VCaP (cell line): ENCODE measurements at regions not wholly inside any gene's neighbourhood (a gene's known extent, or its start where the extent isn't known, plus 50 kb on each side); places are given as distances from the start of the nearest gene placed in this dataset.
"Not testable (repeated sequence)": the region's sequence is repeated elsewhere in the genome, so short reads cannot be mapped to it uniquely, and the experiment has no call there.

Experiments used
- H3K27ac ChIP-seq: fragments of 450-650 bp; 2 replicates; pipeline ENCODE4 v1.5.1; 2017
- CTCF ChIP-seq: fragments of 450-650 bp; conservative IDR thresholded peaks from 2 replicates; pipeline ENCODE4 v1.5.1; 2017; ENCODE audit warnings: mild to moderate bottlenecking, moderate library complexity

GRCh38 chr11:41714101-41714500 is 254.6 kb upstream of the LRRC4C start:
- H3K27ac ChIP-seq, result no peak overlapping the region
- TF ChIP-seq CTCF, result no peak

GRCh38 chr11:41716862-41717261 is 257.4 kb upstream of the LRRC4C start:
- H3K27ac ChIP-seq, result no peak overlapping the region
- no peak for TF ChIP-seq CTCF

- no peak for TF ChIP-seq CTCF
- no peak overlapping the region for H3K27ac ChIP-seq
Observed at GRCh38 chr11:41720761-41721160, 261.3 kb upstream of the LRRC4C start.

- H3K27ac ChIP-seq, result not testable (repeated sequence)
Observed at GRCh38 chr11:41728161-41728560, 268.7 kb upstream of the LRRC4C start.

- no peak for TF ChIP-seq CTCF
- H3K27ac ChIP-seq, result no peak overlapping the region
Observed at GRCh38 chr11:41775296-41775695, 315.8 kb upstream of the LRRC4C start.

GRCh38 chr11:41779401-41779960 is 320.0 kb upstream of the LRRC4C start:
- H3K27ac ChIP-seq, result peak overlapping the region; percentile 87
- TF ChIP-seq CTCF, result no peak

GRCh38 chr11:41781441-41781840 is 322.0 kb upstream of the LRRC4C start:
- no peak for TF ChIP-seq CTCF
- H3K27ac ChIP-seq, result peak overlapping the region; percentile 87

GRCh38 chr11:41784513-41785335 is 325.3 kb upstream of the LRRC4C start:
- no peak for TF ChIP-seq CTCF
- no peak overlapping the region for H3K27ac ChIP-seq
